Fibroblast of lung (primary cell): ENCODE measurements at regions not wholly inside any gene's neighbourhood (a gene's known extent, or its start where the extent isn't known, plus 50 kb on each side); places are given as distances from the start of the nearest gene placed in this dataset.
A peak's percentile ranks its signal among the peaks of the same experiment; 100 is the strongest.
"Not testable (repeated sequence)": the region's sequence is repeated elsewhere in the genome, so short reads cannot be mapped to it uniquely, and the experiment has no call there.

Experiments
- DNase-seq, 2 donors: peaks; one replicate each; pipeline versions ENCODE4 v3.0.0 to v3.0.0-alpha.2; 2010; ENCODE audit warnings: low read depth in 2 of 2
- H2AFZ ChIP-seq: 2 replicates; pipeline ENCODE4 v1.5.1; 2012; ENCODE audit warnings: low read length, control low read depth, inconsistent platforms
- H3K27ac ChIP-seq: 2 replicates; pipeline ENCODE4 v1.5.1; 2011; ENCODE audit warnings: low read length, control low read depth; ENCODE audit not compliant: insufficient read depth
- H3K27me3 ChIP-seq: 2 replicates; pipeline ENCODE4 v1.5.1; 2011; ENCODE audit warnings: mild to moderate bottlenecking, low read length; ENCODE audit not compliant: control insufficient read depth, insufficient read depth
- H3K36me3 ChIP-seq: 2 replicates; pipeline ENCODE4 v1.5.1; 2011; ENCODE audit warnings: low read length; ENCODE audit not compliant: control insufficient read depth, insufficient read depth
- H3K4me1 ChIP-seq: 2 replicates; pipeline ENCODE4 v1.5.1; 2011; ENCODE audit warnings: low read length; ENCODE audit not compliant: control insufficient read depth, insufficient read depth; ENCODE audit errors: extremely low read depth
- H3K4me2 ChIP-seq: 2 replicates; pipeline ENCODE4 v1.5.1; 2011; ENCODE audit warnings: low read length, control low read depth; ENCODE audit not compliant: insufficient read depth; ENCODE audit errors: extremely low read depth
- H3K4me3 ChIP-seq, 4 experiments: fragments of 200-600 bp in 1 of 4; sonication (generic) in 1 of 4; replicated peaks in 1 of 4; 2 replicates each; pipeline ENCODE4 v1.5.1; 2011 to 2016; ENCODE audit warnings: low read length in 4 of 4, low read depth in 3 of 4, mild to moderate bottlenecking in 3 of 4, control low read depth in 2 of 4, inconsistent platforms in 1 of 4, mixed read lengths in 1 of 4; ENCODE audit not compliant: insufficient read depth in 1 of 4; ENCODE audit errors: control extremely low read depth in 1 of 4
- H3K79me2 ChIP-seq: 2 replicates; pipeline ENCODE4 v1.5.1; 2012; ENCODE audit warnings: mild to moderate bottlenecking, low read length, inconsistent platforms; ENCODE audit not compliant: control insufficient read depth, insufficient read depth
- H3K9ac ChIP-seq: 2 replicates; pipeline ENCODE4 v1.5.1; 2011; ENCODE audit warnings: mild to moderate bottlenecking, low read length, control low read depth; ENCODE audit not compliant: insufficient read depth
- H3K9me3 ChIP-seq: 2 replicates; pipeline ENCODE4 v1.5.1; 2012; ENCODE audit warnings: low read depth, low read length; ENCODE audit not compliant: control insufficient read depth, insufficient read depth
- H4K20me1 ChIP-seq: 2 replicates; pipeline ENCODE4 v1.5.1; 2011; ENCODE audit warnings: low read length; ENCODE audit not compliant: control insufficient read depth, insufficient read depth; ENCODE audit errors: extremely low read depth
- EZH2 ChIP-seq: IDR thresholded peaks from 2 replicates; pipeline ENCODE4 v1.5.1; 2012; ENCODE audit warnings: low read length, control low read depth, mild to moderate bottlenecking; ENCODE audit errors: missing control alignments
- TF ChIP-seq, protein P1 (sequence below), 2 donors: IDR thresholded peaks in 1 of 2; conservative IDR thresholded peaks in 1 of 2; 1 replicate in 1 of 2; 2 replicates in 1 of 2; pipeline ENCODE4 v1.5.1; 2011 to 2012; ENCODE audit warnings: low read length in 2 of 2, control low read depth in 1 of 2, inconsistent platforms in 1 of 2, low read depth in 1 of 2, mild to moderate bottlenecking in 1 of 2

DNA sequence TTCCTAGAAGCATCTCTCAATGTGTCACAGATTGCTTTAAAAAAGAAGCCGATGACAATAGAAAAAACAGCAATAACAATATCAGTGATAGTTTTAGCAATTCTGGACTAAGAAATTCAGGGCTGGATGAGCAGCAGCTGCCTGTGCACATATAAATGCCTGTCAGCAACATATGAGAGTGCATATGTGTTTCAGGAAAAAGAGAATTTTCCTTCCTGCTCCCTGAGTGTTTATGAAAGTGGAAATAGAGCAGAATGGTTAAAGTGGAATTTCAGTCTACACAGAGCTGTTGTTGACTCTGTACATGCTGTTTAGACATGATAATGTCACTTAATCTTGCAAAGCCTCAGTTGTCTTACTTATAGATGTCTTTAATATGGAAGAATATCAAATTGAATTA lies 164.4 kb upstream of the PCDH7 start:
- Histone ChIP-seq H4K20me1 (no peaks in the 10 kb centered on the region), H2AFZ (no peak overlapping the region), H3K4me2 (no peak overlapping the region), H3K27me3 (no peaks in the 10 kb centered on the region), H3K79me2 (no peaks in the 10 kb centered on the region), H3K9me3 (no peaks in the 10 kb centered on the region), H3K9ac (no peak overlapping the region), H3K4me3 (no peak overlapping the region), H3K36me3 (no peaks in the 10 kb centered on the region), H3K27ac (no peak overlapping the region), H3K4me1 (no peaks in the 10 kb centered on the region)
- no peak for DNase-seq
- no peak for TF ChIP-seq EZH2
- TF ChIP-seq, protein P1, sequence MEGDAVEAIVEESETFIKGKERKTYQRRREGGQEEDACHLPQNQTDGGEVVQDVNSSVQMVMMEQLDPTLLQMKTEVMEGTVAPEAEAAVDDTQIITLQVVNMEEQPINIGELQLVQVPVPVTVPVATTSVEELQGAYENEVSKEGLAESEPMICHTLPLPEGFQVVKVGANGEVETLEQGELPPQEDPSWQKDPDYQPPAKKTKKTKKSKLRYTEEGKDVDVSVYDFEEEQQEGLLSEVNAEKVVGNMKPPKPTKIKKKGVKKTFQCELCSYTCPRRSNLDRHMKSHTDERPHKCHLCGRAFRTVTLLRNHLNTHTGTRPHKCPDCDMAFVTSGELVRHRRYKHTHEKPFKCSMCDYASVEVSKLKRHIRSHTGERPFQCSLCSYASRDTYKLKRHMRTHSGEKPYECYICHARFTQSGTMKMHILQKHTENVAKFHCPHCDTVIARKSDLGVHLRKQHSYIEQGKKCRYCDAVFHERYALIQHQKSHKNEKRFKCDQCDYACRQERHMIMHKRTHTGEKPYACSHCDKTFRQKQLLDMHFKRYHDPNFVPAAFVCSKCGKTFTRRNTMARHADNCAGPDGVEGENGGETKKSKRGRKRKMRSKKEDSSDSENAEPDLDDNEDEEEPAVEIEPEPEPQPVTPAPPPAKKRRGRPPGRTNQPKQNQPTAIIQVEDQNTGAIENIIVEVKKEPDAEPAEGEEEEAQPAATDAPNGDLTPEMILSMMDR (conservative IDR thresholded peaks at IDR 0.05 in 1 of 2, IDR thresholded peaks at IDR 0.05 in 1 of 2; ENCODE audit: low read depth in 1 of 2, low read length in 2 of 2), result no peak

DNA sequence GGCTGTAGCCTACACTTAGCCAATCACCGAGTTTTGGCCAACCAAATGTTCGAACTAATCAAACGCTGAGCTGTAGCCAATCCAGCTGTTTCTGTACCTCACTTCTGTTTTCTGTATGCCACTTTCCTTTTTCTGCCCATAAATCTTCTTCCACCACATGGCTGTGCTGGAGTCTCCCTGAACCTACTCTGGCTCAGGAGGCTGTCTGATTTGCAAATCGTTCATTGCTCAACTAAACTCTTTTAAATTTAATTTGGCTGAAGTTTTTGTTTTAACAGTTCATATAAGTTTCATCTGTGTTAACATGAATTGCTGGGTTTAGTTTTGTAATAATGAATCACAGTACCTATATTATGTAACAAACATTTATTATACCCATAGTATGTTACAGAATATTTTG lies 160.7 kb upstream of the PCDH7 start:
- Histone ChIP-seq H4K20me1 (no peaks in the 10 kb centered on the region), H3K79me2 (no peaks in the 10 kb centered on the region), H3K4me3 (no peak overlapping the region), H2AFZ (no peak overlapping the region), H3K9ac (no peak overlapping the region), H3K4me2 (no peak overlapping the region), H3K9me3 (no peaks in the 10 kb centered on the region), H3K27ac (no peak overlapping the region), H3K4me1 (no peaks in the 10 kb centered on the region), H3K36me3 (no peaks in the 10 kb centered on the region), H3K27me3 (no peaks in the 10 kb centered on the region)
- DNase-seq, result peak in 1 of 2 donors; percentile 21
- TF ChIP-seq, protein P1 (conservative IDR thresholded peaks at IDR 0.05 in 1 of 2, IDR thresholded peaks at IDR 0.05 in 1 of 2; ENCODE audit: low read depth in 1 of 2, low read length in 2 of 2), result no peak
- TF ChIP-seq EZH2, result no peak

DNA sequence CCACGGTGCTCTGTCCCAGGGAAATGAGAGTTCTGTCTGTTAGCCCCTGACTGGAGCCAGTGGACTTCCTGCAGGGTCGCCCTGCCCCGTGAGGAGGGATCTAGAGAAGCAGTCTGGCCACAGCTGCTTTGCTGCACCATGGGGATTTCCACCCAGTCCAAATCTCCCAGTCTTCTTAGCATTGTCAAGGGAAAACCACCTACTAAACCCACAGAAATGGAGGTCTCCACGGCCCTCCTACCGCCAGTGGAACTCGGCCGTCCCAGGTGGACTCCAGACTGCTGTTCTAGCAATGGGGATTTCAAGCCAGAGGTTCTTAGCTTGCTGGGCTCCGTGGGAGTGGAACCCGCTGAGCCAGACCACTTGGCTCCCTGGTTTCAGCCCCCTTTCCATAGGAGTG lies 133.3 kb upstream of the PCDH7 start:
- TF ChIP-seq, protein P1 (conservative IDR thresholded peaks at IDR 0.05 in 1 of 2, IDR thresholded peaks at IDR 0.05 in 1 of 2; ENCODE audit: low read depth in 1 of 2, low read length in 2 of 2), result no peak
- TF ChIP-seq EZH2, result no peak
- no peak for DNase-seq
- no peaks in the 10 kb centered on the region for H3K4me1 ChIP-seq
- H3K36me3 ChIP-seq, result no peaks in the 10 kb centered on the region
- H3K9ac ChIP-seq, result no peak overlapping the region
- H3K9me3 ChIP-seq, result no peaks in the 10 kb centered on the region
- H3K4me2 ChIP-seq, result no peak overlapping the region
- no peak overlapping the region for H3K27ac ChIP-seq
- H3K27me3 ChIP-seq, result no peaks in the 10 kb centered on the region
- no peaks in the 10 kb centered on the region for H3K79me2 ChIP-seq
- H3K4me3 ChIP-seq, result no peak overlapping the region
- H2AFZ ChIP-seq, result no peak overlapping the region
- no peaks in the 10 kb centered on the region for H4K20me1 ChIP-seq

DNA sequence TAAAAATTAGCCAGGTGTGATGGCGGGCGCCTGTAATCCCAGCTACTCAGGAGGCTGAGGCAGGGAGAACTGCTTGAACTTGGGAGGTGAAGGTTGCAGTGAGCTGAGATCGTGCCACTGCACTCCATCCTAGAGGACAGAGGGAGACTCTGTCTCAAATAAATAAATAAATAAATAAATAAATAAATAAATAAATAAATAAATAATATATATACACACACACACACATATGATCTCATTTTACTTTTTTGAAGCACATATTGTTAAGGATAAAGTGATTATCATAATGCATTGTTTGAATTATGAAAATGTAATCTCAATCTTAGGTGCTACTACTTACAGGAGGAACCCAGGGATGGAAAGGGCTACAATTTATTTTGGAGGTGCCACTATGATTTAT lies 130.5 kb upstream of the PCDH7 start:
- H4K20me1 ChIP-seq, H3K36me3 ChIP-seq, H3K9ac ChIP-seq, H3K4me2 ChIP-seq, H3K9me3 ChIP-seq, H3K79me2 ChIP-seq, H3K4me3 ChIP-seq, H3K4me1 ChIP-seq, H2AFZ ChIP-seq, DNase-seq, H3K27ac ChIP-seq, H3K27me3 ChIP-seq: not testable (repeated sequence)
